ENCODE measurements at regions not wholly inside any gene's neighbourhood (a gene's known extent, or its start where the extent isn't known, plus 50 kb on each side); places are given as distances from the start of the nearest gene placed in this dataset.
A peak's percentile ranks its signal among the peaks of the same experiment; 100 is the strongest.

DNA sequence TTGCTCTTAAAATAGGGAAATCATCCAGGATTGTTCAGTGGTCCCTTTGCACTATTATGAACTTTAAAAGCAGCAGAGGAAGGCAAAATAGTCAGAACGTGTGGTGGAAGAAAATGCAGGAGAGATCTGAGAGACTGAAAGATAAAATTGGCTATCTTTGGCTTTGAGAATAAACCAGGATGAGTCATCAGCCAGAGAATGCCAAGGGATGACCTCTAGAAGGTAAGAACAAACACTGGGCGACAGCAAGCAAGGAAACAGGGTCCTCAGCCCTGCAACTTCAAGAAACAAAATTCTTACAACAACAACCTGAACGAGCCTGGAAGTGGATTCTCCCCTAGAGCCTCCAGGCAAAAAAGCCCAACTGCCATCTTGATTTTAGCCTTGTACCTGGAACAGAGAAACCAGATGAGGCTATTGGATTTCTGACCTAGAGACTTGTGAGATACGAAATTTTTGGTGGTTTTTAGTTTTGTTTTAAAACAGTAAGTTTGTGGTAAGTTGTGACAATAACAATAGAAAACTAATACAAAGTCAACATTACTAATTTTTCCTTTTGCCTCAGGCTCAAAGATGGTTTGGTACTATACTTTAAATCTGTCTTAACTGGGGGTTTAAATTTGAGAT lies 130.2 kb upstream of the CNTNAP2 start (continued):
- TF ChIP-seq, protein P1, sequence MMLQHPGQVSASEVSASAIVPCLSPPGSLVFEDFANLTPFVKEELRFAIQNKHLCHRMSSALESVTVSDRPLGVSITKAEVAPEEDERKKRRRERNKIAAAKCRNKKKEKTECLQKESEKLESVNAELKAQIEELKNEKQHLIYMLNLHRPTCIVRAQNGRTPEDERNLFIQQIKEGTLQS (IDR thresholded peaks at IDR 0.05): peak; percentile 92
- TF ChIP-seq, protein P1 (CRISPR knock-in tag; conservative IDR thresholded peaks at IDR 0.05): no peak
- TF ChIP-seq CAMTA2 (CRISPR knock-in tag; conservative IDR thresholded peaks at IDR 0.05) (no peak), ESRRA (IDR thresholded peaks at IDR 0.05; ENCODE audit: borderline replicate concordance, low read depth) (peak; percentile 60), ZNF324 (CRISPR knock-in tag; IDR thresholded peaks at IDR 0.05) (no peak), NFIX (CRISPR knock-in tag; IDR thresholded peaks at IDR 0.05; ENCODE audit: low read depth) (no peak), ZNF444 (CRISPR knock-in tag; IDR thresholded peaks at IDR 0.05) (no peak), HMG20B (CRISPR knock-in tag; IDR thresholded peaks at IDR 0.05) (no peak), BRD4 (IDR thresholded peaks at IDR 0.05) (no peak), ZFP1 (CRISPR knock-in tag; IDR thresholded peaks at IDR 0.05) (no peak), SP1 (CRISPR knock-in tag; IDR thresholded peaks at IDR 0.05) (no peak), NR3C1 (CRISPR knock-in tag; IDR thresholded peaks at IDR 0.05) (no peak), ZNF766 (CRISPR knock-in tag; conservative IDR thresholded peaks at IDR 0.05) (peak; percentile 87), NEUROD1 (IDR thresholded peaks at IDR 0.05; ENCODE audit: borderline replicate concordance, low read depth, low read length, partially characterized antibody) (no peak), ZNF695 (CRISPR knock-in tag; IDR thresholded peaks at IDR 0.05) (no peak), ARID1B (IDR thresholded peaks at IDR 0.05) (peak; percentile 54), IRF2 (CRISPR knock-in tag; IDR thresholded peaks at IDR 0.05) (no peak), ZBED1 (IDR thresholded peaks at IDR 0.05) (no peak), POLR2AphosphoS5 (IDR thresholded peaks at IDR 0.05; ENCODE audit: control insufficient read depth, insufficient read depth, low read depth, low read length) (no peak), ZSCAN32 (CRISPR knock-in tag; IDR thresholded peaks at IDR 0.05) (no peak), TSHZ1 (CRISPR knock-in tag; IDR thresholded peaks at IDR 0.05) (no peak)
- TF ChIP-seq, protein P2, sequence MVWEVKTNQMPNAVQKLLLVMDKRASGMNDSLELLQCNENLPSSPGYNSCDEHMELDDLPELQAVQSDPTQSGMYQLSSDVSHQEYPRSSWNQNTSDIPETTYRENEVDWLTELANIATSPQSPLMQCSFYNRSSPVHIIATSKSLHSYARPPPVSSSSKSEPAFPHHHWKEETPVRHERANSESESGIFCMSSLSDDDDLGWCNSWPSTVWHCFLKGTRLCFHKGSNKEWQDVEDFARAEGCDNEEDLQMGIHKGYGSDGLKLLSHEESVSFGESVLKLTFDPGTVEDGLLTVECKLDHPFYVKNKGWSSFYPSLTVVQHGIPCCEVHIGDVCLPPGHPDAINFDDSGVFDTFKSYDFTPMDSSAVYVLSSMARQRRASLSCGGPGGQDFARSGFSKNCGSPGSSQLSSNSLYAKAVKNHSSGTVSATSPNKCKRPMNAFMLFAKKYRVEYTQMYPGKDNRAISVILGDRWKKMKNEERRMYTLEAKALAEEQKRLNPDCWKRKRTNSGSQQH (CRISPR knock-in tag; IDR thresholded peaks at IDR 0.05): no peak

Data from K562 (cell line).